Endothelial cell of umbilical vein (primary cell): ENCODE measurements at regions not wholly inside any gene's neighbourhood (a gene's known extent, or its start where the extent isn't known, plus 50 kb on each side); places are given as distances from the start of the nearest gene placed in this dataset.

Experiments
- BruUV-seq: library from RNA; stranded (reverse); fragments of 400-500 nt; replicated peaks from 2 replicates; lab custom pipeline; 2021; lab: Mats Ljungman, UMichigan
- CTCF ChIA-PET: fragments of 300-600, 350-600 bp; sonication (Branson Sonifier 250); formaldehyde crosslinking; loops from one replicate; lab custom pipeline; 2021; ENCODE audit warnings: antibody characterized with exemption, inconsistent platforms; lab: Charles Lee
- POLR2A ChIA-PET: fragments of 300-600, 350-600 bp; sonication (Branson Sonifier 250); formaldehyde crosslinking; loops from one replicate; lab custom pipeline; 2021; ENCODE audit warnings: antibody characterized with exemption, inconsistent platforms; lab: Charles Lee
- DNase-seq: peaks from one replicate; pipeline ENCODE4 v3.0.0-alpha.2; 2011; ENCODE audit warnings: low read depth, low spot score
- FAIRE-seq: peaks from 2 replicates; lab custom pipeline; 2011; peaks lifted over from hg19 to GRCh38; lab: Jason Lieb, UNC
- H2AFZ ChIP-seq: 2 replicates; pipeline ENCODE4 v1.6.0; 2012; ENCODE audit warnings: low read depth, low read length, control low read depth, inconsistent platforms
- H3K27ac ChIP-seq: 2 replicates; pipeline ENCODE4 v1.5.1; 2011; ENCODE audit warnings: low read depth, mild to moderate bottlenecking, control low read depth, low read length, moderate library complexity; ENCODE audit not compliant: insufficient read depth
- H3K27me3 ChIP-seq, 2 experiments: 2 replicates each; pipeline versions ENCODE4 v1.6.0 to v1.6.1; 2011; ENCODE audit warnings: low read length in 2 of 2, mixed read lengths in 1 of 2; ENCODE audit not compliant: control insufficient read depth in 2 of 2, insufficient read depth in 2 of 2
- H3K36me3 ChIP-seq, 2 experiments: 2 replicates in 1 of 2; 3 replicates in 1 of 2; pipeline ENCODE4 v1.5.1; 2011; ENCODE audit warnings: low read length in 2 of 2, mild to moderate bottlenecking in 1 of 2, moderate library complexity in 1 of 2; ENCODE audit not compliant: control insufficient read depth in 2 of 2, insufficient read depth in 2 of 2; ENCODE audit errors: extremely low read depth in 1 of 2
- H3K4me1 ChIP-seq: 3 replicates; pipeline ENCODE4 v1.5.1; 2011; ENCODE audit warnings: mild to moderate bottlenecking, low read length; ENCODE audit not compliant: control insufficient read depth, insufficient read depth; ENCODE audit errors: extremely low read depth
- H3K4me2 ChIP-seq: 2 replicates; pipeline ENCODE4 v1.6.1; 2011; ENCODE audit warnings: low read length, control low read depth, mixed read lengths; ENCODE audit not compliant: insufficient read depth
- H3K4me3 ChIP-seq, 3 experiments: fragments of 200-600 bp in 1 of 3; sonication (generic), shearing (Covaris generic) in 1 of 3; replicated peaks in 1 of 3; 2 replicates each; pipeline ENCODE4 v1.5.1; 2011 to 2016; ENCODE audit warnings: control low read depth in 3 of 3, low read length in 3 of 3, mild to moderate bottlenecking in 2 of 3, inconsistent platforms in 1 of 3, low read depth in 1 of 3, moderate library complexity in 1 of 3; ENCODE audit not compliant: insufficient read depth in 1 of 3
- H3K79me2 ChIP-seq: 2 replicates; pipeline ENCODE4 v1.6.0; 2012; ENCODE audit warnings: low read length, inconsistent platforms; ENCODE audit not compliant: control insufficient read depth, insufficient read depth
- H3K9ac ChIP-seq: replicated peaks from 2 replicates; pipeline ENCODE3; 2011; ENCODE audit warnings: low read length, control low read depth; ENCODE audit not compliant: insufficient read depth; ENCODE audit errors: extremely low read depth
- H3K9me1 ChIP-seq: replicated peaks from 3 replicates; pipeline ENCODE4 v1.6.0; 2011; ENCODE audit warnings: mild to moderate bottlenecking, low read length; ENCODE audit not compliant: control insufficient read depth, insufficient read depth; ENCODE audit errors: extremely low read depth
- H3K9me3 ChIP-seq: replicated peaks from 2 replicates; pipeline ENCODE4 v1.5.1; 2012; ENCODE audit warnings: low read length, inconsistent platforms; ENCODE audit not compliant: control insufficient read depth, insufficient read depth
- H4K20me1 ChIP-seq: replicated peaks from 2 replicates; pipeline ENCODE3; 2011; ENCODE audit warnings: mild to moderate bottlenecking, low read length; ENCODE audit not compliant: control insufficient read depth, insufficient read depth; ENCODE audit errors: extremely low read depth
- EZH2 ChIP-seq: IDR thresholded peaks from 2 replicates; pipeline ENCODE4 v1.6.1; 2012; ENCODE audit warnings: borderline replicate concordance, low read depth, mild to moderate bottlenecking, moderate library complexity, low read length, inconsistent platforms; ENCODE audit not compliant: severe bottlenecking
- FOS ChIP-seq: IDR thresholded peaks from 2 replicates; pipeline ENCODE4 v1.6.1; 2011; ENCODE audit warnings: mild to moderate bottlenecking, low read length, moderate library complexity, borderline replicate concordance; ENCODE audit not compliant: insufficient read depth
- JUN ChIP-seq: IDR thresholded peaks from 2 replicates; pipeline ENCODE4 v1.6.1; 2011; ENCODE audit warnings: borderline replicate concordance, low read depth; ENCODE audit not compliant: insufficient read length, insufficient read depth
- POLR2A ChIP-seq: IDR thresholded peaks from 2 replicates; pipeline ENCODE4 v1.6.1; 2012; ENCODE audit warnings: low read depth, mild to moderate bottlenecking, control low read depth, low read length
- POLR2AphosphoS5 ChIP-seq: IDR thresholded peaks from 2 replicates; pipeline ENCODE4 v1.6.1; 2012; ENCODE audit warnings: low read depth, mild to moderate bottlenecking, control low read depth, low read length, moderate library complexity; ENCODE audit not compliant: insufficient read depth
- dilution Hi-C: fragments of 300-500 bp; cut with MboI; formaldehyde crosslinking; loops from one replicate; pipeline ENCODE4 v1.15.0; 2019; ENCODE audit warnings: low sequenced_read_pairs; ENCODE audit not compliant: extremely low pct_ligation_motif_present
- intact Hi-C: fragments of 100-400 bp; cut with micrococcal nuclease; formaldehyde crosslinking; loops from one replicate; pipeline ENCODE4 v1.10.0; 2022

DNA sequence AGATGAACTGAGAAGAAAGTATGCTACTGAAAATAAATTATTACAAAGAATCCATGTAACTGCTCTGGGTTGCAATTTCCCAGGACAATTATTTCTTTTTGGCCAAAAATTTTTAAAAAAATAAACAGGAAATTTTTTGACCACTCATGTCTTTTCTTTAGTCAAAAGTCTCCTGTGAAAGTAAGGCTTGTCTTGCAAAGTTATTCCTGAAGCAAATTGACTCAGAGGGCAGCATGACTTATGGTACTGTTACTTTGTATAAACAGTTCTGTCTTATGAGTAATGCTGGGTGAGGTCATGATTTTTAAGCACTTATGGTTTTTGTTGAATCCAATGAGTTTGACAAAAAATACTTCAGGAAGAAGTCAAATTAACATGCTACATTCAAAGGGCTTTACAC, 292.8 kb upstream of the ARSJ start:
- no TSS peak for BruUV-seq
- ChIA-PET POLR2A (no interaction called here), CTCF (interaction anchor here (1.0 kb wide), 1 partner anchor 9 kb away, joined by 3 read pairs; no protein-coding TSS in a partner anchor)
- DNase-seq (peak; percentile 87), FAIRE-seq (peak; percentile 63)
- Histone ChIP-seq H3K4me3 (no peak overlapping the region), H2AFZ (peak overlapping the region; percentile 54), H3K9me1 (no peaks in the 10 kb centered on the region), H3K4me1 (peaks cover 23% of the 10 kb centered on the region), H3K27ac (peak overlapping the region; percentile 55), H4K20me1 (no peaks in the 10 kb centered on the region), H3K9ac (no peak overlapping the region), H3K36me3 (no peaks in the 10 kb centered on the region), H3K9me3 (no peaks in the 10 kb centered on the region), H3K79me2 (no peaks in the 10 kb centered on the region), H3K27me3 (no peaks in the 10 kb centered on the region), H3K4me2 (peak overlapping the region; percentile 74)
- intact Hi-C loops, result loop anchor here (1.0 to 10.0 kb wide), 3 partner anchors 195 to 297 kb away; partner anchors contain the start of gene ARSJ
- dilution Hi-C loops, result no loop called here
- no peak for TF ChIP-seq POLR2AphosphoS5
- TF ChIP-seq JUN, result peak; percentile 85
- peak; percentile 92 for TF ChIP-seq FOS

- H3K4me3 ChIP-seq, result no peak overlapping the region
- H3K79me2 ChIP-seq, result no peaks in the 10 kb centered on the region
- H3K27me3 ChIP-seq, result no peaks in the 10 kb centered on the region
- no peak for DNase-seq
- H4K20me1 ChIP-seq, result no peaks in the 10 kb centered on the region
- dilution Hi-C loops, result no loop called here
- no peak for TF ChIP-seq EZH2
- TF ChIP-seq POLR2A, result no peak
- no peak for FAIRE-seq
- POLR2A ChIA-PET, result no interaction called here
- peaks cover 23% of the 10 kb centered on the region for H3K4me1 ChIP-seq
- no peaks in the 10 kb centered on the region for H3K36me3 ChIP-seq
- no TSS peak for BruUV-seq
- CTCF ChIA-PET, result no interaction called here
- no peak overlapping the region for H3K4me2 ChIP-seq
- intact Hi-C loops, result loop anchor here (5.0 to 10.0 kb wide), 2 partner anchors 196 to 298 kb away; partner anchors contain the start of gene ARSJ
- no peak overlapping the region for H3K9ac ChIP-seq
- H3K27ac ChIP-seq, result no peak overlapping the region
- no peaks in the 10 kb centered on the region for H3K9me3 ChIP-seq
- no peaks in the 10 kb centered on the region for H3K9me1 ChIP-seq
- no peak overlapping the region for H2AFZ ChIP-seq
Measured at GRCh38 chr4:114273238-114273637, 293.8 kb upstream of the ARSJ start.
